Activated CD8-positive, alpha-beta T cell treated with anti-CD3 and anti-CD28 coated beads, Interleukin-2, amount 10 ng/mL, durations not matched to agents 7 days and 5 days (primary cell): ENCODE measurements at regions not wholly inside any gene's neighbourhood (a gene's known extent, or its start where the extent isn't known, plus 50 kb on each side); places are given as distances from the start of the nearest gene placed in this dataset.

Experiments
- ATAC-seq: fragments of 150-1000 bp; cut with Tn5 transposase; one replicate; pipeline ENCODE4 v1.10.0; 2021; ENCODE audit warnings: moderate library complexity
- CTCF ChIA-PET: fragments of 350-600 bp; sonication (Branson Sonifier 250); formaldehyde crosslinking; loops from one replicate; lab custom pipeline; 2021; ENCODE audit warnings: antibody characterized with exemption; lab: Charles Lee
- POLR2A ChIA-PET: fragments of 350-600 bp; sonication (Branson Sonifier 250); formaldehyde crosslinking; loops from one replicate; lab custom pipeline; 2021; ENCODE audit warnings: antibody characterized with exemption; lab: Charles Lee
- DNase-seq: peaks from one replicate; pipeline ENCODE4 v3.0.0-alpha.2; 2020
- H3K27ac Mint-ChIP-seq: one replicate; pipeline ENCODE4 v1.8.0; 2021; ENCODE audit warnings: mild to moderate bottlenecking, mixed read lengths
- H3K27me3 Mint-ChIP-seq: one replicate; pipeline ENCODE4 v1.8.0; 2021; ENCODE audit warnings: low read depth, mixed read lengths
- H3K36me3 Mint-ChIP-seq: one replicate; pipeline ENCODE4 v1.8.0; 2021; ENCODE audit warnings: low read depth, mixed read lengths
- H3K4me1 Mint-ChIP-seq: one replicate; pipeline ENCODE4 v1.8.0; 2021; ENCODE audit warnings: low read depth, mixed read lengths
- H3K4me3 Mint-ChIP-seq: one replicate; pipeline ENCODE4 v1.8.0; 2021; ENCODE audit warnings: mild to moderate bottlenecking, mixed read lengths
- H3K9me3 Mint-ChIP-seq: one replicate; pipeline ENCODE4 v1.8.0; 2022; ENCODE audit warnings: mixed read lengths; ENCODE audit not compliant: insufficient read depth

- DNase-seq (no peak), ATAC-seq (no peak)
- Mint-ChIP-seq H3K4me3 (no peak overlapping the region), H3K36me3 (no peaks in the 10 kb centered on the region), H3K9me3 (peaks cover 6% of the 10 kb centered on the region), H3K27ac (no peak overlapping the region), H3K27me3 (no peaks in the 10 kb centered on the region), H3K4me1 (no peaks in the 10 kb centered on the region)
- ChIA-PET CTCF (no interaction called here), POLR2A (no interaction called here)
These were observed 504.2 kb upstream of the TENM3 start for GRCh38 chr4:181739031-181739430.

- Mint-ChIP-seq H3K9me3 (peaks cover 6% of the 10 kb centered on the region), H3K27ac (no peak overlapping the region), H3K36me3 (no peaks in the 10 kb centered on the region), H3K4me1 (no peaks in the 10 kb centered on the region), H3K4me3 (no peak overlapping the region), H3K27me3 (no peaks in the 10 kb centered on the region)
- no peak for DNase-seq
- CTCF ChIA-PET: no interaction called here
- no peak for ATAC-seq
- POLR2A ChIA-PET: no interaction called here
These were observed 501.7 kb upstream of the TENM3 start for GRCh38 chr4:181741513-181741912.

DNA sequence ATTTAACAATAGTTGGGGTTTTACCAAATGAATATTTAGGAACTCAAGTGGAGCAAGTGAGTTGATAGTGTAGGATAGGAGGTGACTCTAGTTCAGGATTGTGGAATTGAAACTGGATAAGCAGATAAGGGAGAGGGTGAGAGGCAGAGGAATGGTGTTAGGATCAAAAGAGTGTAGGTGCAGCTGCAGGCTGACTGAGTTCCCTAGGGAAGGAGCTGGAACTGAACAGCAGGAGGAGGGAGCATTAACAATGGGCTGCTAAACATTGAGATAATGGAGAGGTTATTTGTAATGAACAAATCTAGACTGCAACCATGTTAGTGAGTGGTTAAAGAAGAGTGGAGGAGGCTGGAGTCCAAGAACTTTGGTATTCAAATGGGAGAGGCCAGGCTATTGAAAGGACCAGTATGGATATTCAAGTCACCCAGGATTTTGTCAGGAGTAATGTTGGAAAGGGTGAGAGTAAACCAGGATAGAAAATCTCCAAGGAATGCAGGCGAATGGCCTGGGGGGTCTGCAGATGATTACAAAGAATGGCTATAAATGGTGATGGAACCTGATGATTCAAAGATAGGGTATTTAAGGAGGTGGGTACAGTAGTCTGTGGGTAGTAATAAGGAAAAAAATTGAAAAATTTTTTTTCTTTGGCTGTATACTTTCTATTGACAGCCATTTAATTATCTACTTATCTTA lies 497.1 kb upstream of the TENM3 start:
- ChIA-PET CTCF (no interaction called here), POLR2A (no interaction called here)
- DNase-seq (no peak), ATAC-seq (no peak)
- Mint-ChIP-seq H3K9me3 (peaks cover 6% of the 10 kb centered on the region), H3K36me3 (no peaks in the 10 kb centered on the region), H3K4me3 (no peak overlapping the region), H3K27me3 (no peaks in the 10 kb centered on the region), H3K27ac (no peak overlapping the region), H3K4me1 (no peaks in the 10 kb centered on the region)

GRCh38 chr4:181748581-181748980 lies 494.6 kb upstream of the TENM3 start:
- Mint-ChIP-seq H3K9me3 (peaks cover under 1% of the 10 kb centered on the region), H3K4me1 (no peaks in the 10 kb centered on the region), H3K36me3 (no peaks in the 10 kb centered on the region), H3K27ac (no peak overlapping the region), H3K27me3 (no peaks in the 10 kb centered on the region), H3K4me3 (no peak overlapping the region)
- DNase-seq (no peak), ATAC-seq (no peak)
- CTCF ChIA-PET: no interaction called here
- POLR2A ChIA-PET: no interaction called here

GRCh38 chr4:181752516-181752915 lies 490.7 kb upstream of the TENM3 start:
- no peaks in the 10 kb centered on the region for H3K36me3 Mint-ChIP-seq
- H3K27me3 Mint-ChIP-seq: no peaks in the 10 kb centered on the region
- no peak for DNase-seq
- ATAC-seq: no peak
- H3K9me3 Mint-ChIP-seq: no peaks in the 10 kb centered on the region
- H3K4me1 Mint-ChIP-seq: no peaks in the 10 kb centered on the region
- ChIA-PET POLR2A (no interaction called here), CTCF (no interaction called here)
- H3K27ac Mint-ChIP-seq: no peak overlapping the region
- no peak overlapping the region for H3K4me3 Mint-ChIP-seq

GRCh38 chr4:181753207-181753606 lies 490.0 kb upstream of the TENM3 start:
- no peaks in the 10 kb centered on the region for H3K27me3 Mint-ChIP-seq
- ATAC-seq: no peak
- POLR2A ChIA-PET: no interaction called here
- H3K9me3 Mint-ChIP-seq: no peaks in the 10 kb centered on the region
- H3K36me3 Mint-ChIP-seq: no peaks in the 10 kb centered on the region
- DNase-seq: no peak
- no peak overlapping the region for H3K4me3 Mint-ChIP-seq
- CTCF ChIA-PET: no interaction called here
- H3K27ac Mint-ChIP-seq: no peak overlapping the region
- no peaks in the 10 kb centered on the region for H3K4me1 Mint-ChIP-seq

DNA sequence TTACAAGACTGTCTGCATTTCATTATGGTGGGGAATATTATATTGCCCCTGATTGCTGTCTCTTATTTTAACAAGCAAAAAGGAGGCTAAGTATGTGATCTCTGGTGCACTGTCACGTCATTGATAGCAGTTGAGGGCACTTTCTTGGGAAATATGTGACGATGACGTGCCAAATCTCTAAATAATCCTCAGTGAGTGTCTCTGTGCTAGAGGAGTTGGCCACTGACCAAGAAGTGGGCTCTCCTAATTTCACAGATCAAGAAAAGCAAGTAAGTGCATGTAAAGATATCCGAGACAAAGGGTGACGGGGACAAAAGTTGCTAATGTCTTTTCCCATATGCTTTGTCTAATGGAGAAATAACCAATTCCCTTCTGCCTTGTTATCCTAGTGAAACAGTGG lies 487.4 kb upstream of the TENM3 start:
- ChIA-PET POLR2A (no interaction called here), CTCF (no interaction called here)
- H3K27ac Mint-ChIP-seq: no peak overlapping the region
- DNase-seq (no peak), ATAC-seq (no peak)
- no peaks in the 10 kb centered on the region for H3K36me3 Mint-ChIP-seq
- no peaks in the 10 kb centered on the region for H3K9me3 Mint-ChIP-seq
- H3K27me3 Mint-ChIP-seq: no peaks in the 10 kb centered on the region
- H3K4me3 Mint-ChIP-seq: no peak overlapping the region
- H3K4me1 Mint-ChIP-seq: no peaks in the 10 kb centered on the region

GRCh38 chr4:181756451-181757095 lies 486.6 kb upstream of the TENM3 start:
- Mint-ChIP-seq H3K27ac (no peak overlapping the region), H3K9me3 (no peaks in the 10 kb centered on the region), H3K36me3 (no peaks in the 10 kb centered on the region), H3K4me1 (no peaks in the 10 kb centered on the region), H3K4me3 (no peak overlapping the region), H3K27me3 (no peaks in the 10 kb centered on the region)
- POLR2A ChIA-PET: no interaction called here
- CTCF ChIA-PET: no interaction called here
- ATAC-seq (no peak), DNase-seq (no peak)

DNA sequence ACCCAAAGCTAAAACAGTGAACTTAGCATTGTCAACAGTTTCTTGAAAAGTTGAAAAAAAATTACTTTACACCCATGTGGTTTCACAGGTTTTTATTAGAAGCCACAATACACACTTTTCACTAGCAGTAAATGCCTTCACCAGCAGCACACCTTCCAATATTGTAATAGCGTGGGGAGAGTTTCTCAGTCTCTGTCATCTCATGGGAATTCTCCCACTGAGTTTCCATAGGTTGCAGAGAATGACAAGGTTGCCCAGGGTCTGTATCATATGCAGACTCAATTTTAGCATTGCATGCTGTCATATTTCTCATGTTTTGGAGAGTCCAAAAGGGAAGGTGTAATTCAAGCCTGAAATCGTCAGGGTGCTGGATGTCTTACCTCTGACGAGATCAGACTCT lies 486.1 kb upstream of the TENM3 start:
- no peak overlapping the region for H3K27ac Mint-ChIP-seq
- ChIA-PET POLR2A (no interaction called here), CTCF (no interaction called here)
- no peak overlapping the region for H3K4me3 Mint-ChIP-seq
- DNase-seq (no peak), ATAC-seq (no peak)
- no peaks in the 10 kb centered on the region for H3K9me3 Mint-ChIP-seq
- H3K27me3 Mint-ChIP-seq: no peaks in the 10 kb centered on the region
- no peaks in the 10 kb centered on the region for H3K4me1 Mint-ChIP-seq
- H3K36me3 Mint-ChIP-seq: no peaks in the 10 kb centered on the region

DNA sequence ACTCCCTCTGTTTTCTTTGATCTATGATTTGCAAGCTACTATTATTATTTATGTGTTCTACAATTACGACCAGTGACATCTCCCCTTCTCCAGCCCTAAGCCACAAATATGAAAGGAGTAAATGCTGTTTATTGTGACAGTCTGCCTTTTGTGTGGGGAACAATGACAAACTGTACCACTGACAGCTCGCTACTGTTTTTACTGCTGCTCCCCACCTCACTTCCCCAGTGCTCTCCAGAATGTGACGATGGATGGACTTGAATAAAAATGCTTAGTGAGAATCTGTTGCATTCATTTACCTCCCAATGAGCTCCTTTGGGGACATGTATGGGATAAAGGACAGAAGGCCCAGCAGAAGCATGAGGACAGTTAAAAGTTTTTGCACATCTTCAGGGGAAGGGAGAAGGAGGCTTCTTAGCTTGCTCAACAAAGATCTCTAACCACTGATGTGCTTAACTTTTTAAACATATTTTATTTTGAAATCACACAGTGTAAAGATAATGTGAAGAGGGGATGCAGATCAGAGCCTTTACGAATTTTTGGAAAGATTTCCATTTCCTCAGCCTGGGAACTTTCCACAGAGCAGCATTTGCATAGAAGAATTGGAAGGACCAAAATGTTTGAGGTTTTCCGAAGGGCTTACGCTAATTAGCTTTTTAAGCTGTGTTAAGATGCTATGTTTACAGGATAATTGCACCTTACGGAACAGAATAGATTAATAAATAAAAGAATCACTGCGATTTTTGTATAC lies 485.1 kb upstream of the TENM3 start:
- H3K9me3 Mint-ChIP-seq: no peaks in the 10 kb centered on the region
- DNase-seq: no peak
- no peak overlapping the region for H3K4me3 Mint-ChIP-seq
- H3K4me1 Mint-ChIP-seq: no peaks in the 10 kb centered on the region
- H3K27ac Mint-ChIP-seq: no peak overlapping the region
- no peaks in the 10 kb centered on the region for H3K36me3 Mint-ChIP-seq
- ATAC-seq: no peak
- H3K27me3 Mint-ChIP-seq: no peaks in the 10 kb centered on the region
- ChIA-PET POLR2A (no interaction called here), CTCF (no interaction called here)

- ChIA-PET CTCF (no interaction called here), POLR2A (no interaction called here)
- no peak for DNase-seq
- Mint-ChIP-seq H3K4me3 (no peak overlapping the region), H3K27me3 (no peaks in the 10 kb centered on the region), H3K9me3 (no peaks in the 10 kb centered on the region), H3K36me3 (no peaks in the 10 kb centered on the region), H3K27ac (no peak overlapping the region), H3K4me1 (no peaks in the 10 kb centered on the region)
- no peak for ATAC-seq
These were observed 482.6 kb upstream of the TENM3 start for GRCh38 chr4:181760560-181760959.

- no peak for ATAC-seq
- no peak overlapping the region for H3K27ac Mint-ChIP-seq
- H3K27me3 Mint-ChIP-seq: no peaks in the 10 kb centered on the region
- no peak overlapping the region for H3K4me3 Mint-ChIP-seq
- no peaks in the 10 kb centered on the region for H3K9me3 Mint-ChIP-seq
- no peaks in the 10 kb centered on the region for H3K4me1 Mint-ChIP-seq
- CTCF ChIA-PET: no interaction called here
- POLR2A ChIA-PET: no interaction called here
- no peaks in the 10 kb centered on the region for H3K36me3 Mint-ChIP-seq
- DNase-seq: no peak
These were observed 482.0 kb upstream of the TENM3 start for GRCh38 chr4:181761156-181761555.
